NCI-H345 treated with DMSO at 0.1 percent for 48 hours (cell line): ENCODE measurements at regions not wholly inside any gene's neighbourhood (a gene's known extent, or its start where the extent isn't known, plus 50 kb on each side); places are given as distances from the start of the nearest gene placed in this dataset.

Experiments used
- DNase-seq: peaks from one replicate; lab custom pipeline; 2025; ENCODE audit not compliant: unreplicated experiment; lab: John Stamatoyannopoulos, UW

- no peak for DNase-seq
Measured at GRCh38 chr1:214202992-214203391, 78.0 kb upstream of the SMYD2 start.

GRCh38 chr1:214205053-214205452 lies 75.9 kb upstream of the SMYD2 start:
- DNase-seq: no peak

- no peak for DNase-seq
Measured at GRCh38 chr1:214208460-214208859, 72.5 kb upstream of the SMYD2 start.

GRCh38 chr1:214209260-214209808 lies 71.6 kb upstream of the SMYD2 start:
- DNase-seq: no peak

GRCh38 chr1:214213136-214213535 lies 67.8 kb upstream of the SMYD2 start:
- DNase-seq: no peak

- DNase-seq: no peak
Measured at GRCh38 chr1:214214851-214215250, 66.1 kb upstream of the SMYD2 start.

- DNase-seq: no peak
Measured at GRCh38 chr1:214215583-214215982, 65.4 kb upstream of the SMYD2 start.

- DNase-seq: no peak
Measured at GRCh38 chr1:214216021-214216420, 64.9 kb upstream of the SMYD2 start.

- DNase-seq: peak; percentile 4
Measured at GRCh38 chr1:214216779-214217178, 64.2 kb upstream of the SMYD2 start.

GRCh38 chr1:214219902-214220301 lies 61.1 kb upstream of the SMYD2 start:
- no peak for DNase-seq

- no peak for DNase-seq
Measured at GRCh38 chr1:214220891-214221290, 60.1 kb upstream of the SMYD2 start.

GRCh38 chr1:214224611-214225354 lies 56.2 kb upstream of the SMYD2 start:
- DNase-seq: no peak

GRCh38 chr1:214228976-214229375 lies 52.0 kb upstream of the SMYD2 start:
- DNase-seq: no peak

GRCh38 chr1:214229736-214230135 lies 51.2 kb upstream of the SMYD2 start:
- no peak for DNase-seq
